ENCODE measurements at regions not wholly inside any gene's neighbourhood (a gene's known extent, or its start where the extent isn't known, plus 50 kb on each side); places are given as distances from the start of the nearest gene placed in this dataset.

GRCh38 chr2:193348055-193348454, 1153.3 kb upstream of the TMEFF2 start:
- DNase-seq: no peak
- Histone ChIP-seq H3K4me3 (ENCODE audit: low read length) (peak overlapping the region; percentile 59), H3K4me1 (ENCODE audit: low read length) (peaks cover 6% of the 10 kb centered on the region; the same call in 1 of the 2 replicates), H3K9me3 (ENCODE audit: low read length) (no peaks in the 10 kb centered on the region), H3K79me2 (ENCODE audit: low read length) (no peaks in the 10 kb centered on the region), H3K9ac (ENCODE audit: low read length) (peak overlapping the region; percentile 38), H3K9me2 (replicated peaks; ENCODE audit: insufficient read depth, low read length) (no peaks in the 10 kb centered on the region), H3K36me3 (ENCODE audit: insufficient read depth, low read length) (no peaks in the 10 kb centered on the region), H3K4me2 (ENCODE audit: low read depth, low read length, poor library complexity, severe bottlenecking) (peak overlapping the region; percentile 57), H2AFZ (ENCODE audit: low read length) (peak overlapping the region; percentile 11; the same call in 1 of the 2 replicates), H3K27me3 (ENCODE audit: low read length) (no peaks in the 10 kb centered on the region), H4K20me1 (ENCODE audit: insufficient read depth, low read depth, low read length) (no peaks in the 10 kb centered on the region), H3K27ac (ENCODE audit: low read length) (no peak overlapping the region)

- no peaks in the 10 kb centered on the region for H3K79me2 ChIP-seq (ENCODE audit: low read length)
Observed at GRCh38 chr2:193336781-193337180, 1142.0 kb upstream of the TMEFF2 start.

GRCh38 chr2:193334401-193334800, 1139.7 kb upstream of the TMEFF2 start:
- H3K79me2 ChIP-seq (ENCODE audit: low read length): no peaks in the 10 kb centered on the region
- no peaks in the 10 kb centered on the region for H3K4me1 ChIP-seq (ENCODE audit: low read length)
- H3K27me3 ChIP-seq (ENCODE audit: low read length): no peaks in the 10 kb centered on the region
- no peak overlapping the region for H2AFZ ChIP-seq (ENCODE audit: low read length)
- no peak overlapping the region for H3K4me2 ChIP-seq (ENCODE audit: low read depth, low read length, poor library complexity, severe bottlenecking)
- H3K4me3 ChIP-seq (ENCODE audit: low read length): no peak overlapping the region
- H3K9me2 ChIP-seq (replicated peaks; ENCODE audit: insufficient read depth, low read length): 0 out of 2 replicates have a peak, but pooled peaks cover 4% of the 10 kb centered on the region
- H4K20me1 ChIP-seq (ENCODE audit: insufficient read depth, low read depth, low read length): no peaks in the 10 kb centered on the region
- DNase-seq: no peak
- H3K27ac ChIP-seq (ENCODE audit: low read length): no peak overlapping the region
- no peaks in the 10 kb centered on the region for H3K36me3 ChIP-seq (ENCODE audit: insufficient read depth, low read length)
- no peak overlapping the region for H3K9ac ChIP-seq (ENCODE audit: low read length)
- H3K9me3 ChIP-seq (ENCODE audit: low read length): peaks cover 7% of the 10 kb centered on the region; the same call in 1 of the 2 replicates

More at GRCh38 chr2:193336781-193337180, 1142.0 kb upstream of the TMEFF2 start:
- Histone ChIP-seq H3K9me2 (replicated peaks; ENCODE audit: insufficient read depth, low read length) (0 out of 2 replicates have a peak, but pooled peaks cover 4% of the 10 kb centered on the region), H4K20me1 (ENCODE audit: insufficient read depth, low read depth, low read length) (no peaks in the 10 kb centered on the region), H3K4me3 (ENCODE audit: low read length) (no peak overlapping the region), H3K4me2 (ENCODE audit: low read depth, low read length, poor library complexity, severe bottlenecking) (no peak overlapping the region), H3K9me3 (ENCODE audit: low read length) (peaks cover 3% of the 10 kb centered on the region; the same call in 1 of the 2 replicates), H3K36me3 (ENCODE audit: insufficient read depth, low read length) (no peaks in the 10 kb centered on the region), H3K9ac (ENCODE audit: low read length) (no peak overlapping the region), H3K27ac (ENCODE audit: low read length) (no peak overlapping the region), H3K27me3 (ENCODE audit: low read length) (no peaks in the 10 kb centered on the region), H3K4me1 (ENCODE audit: low read length) (no peaks in the 10 kb centered on the region), H2AFZ (ENCODE audit: low read length) (no peak overlapping the region)
- no peak for DNase-seq

GRCh38 chr2:193333539-193333938, 1138.8 kb upstream of the TMEFF2 start:
- H3K9ac ChIP-seq (ENCODE audit: low read length): no peak overlapping the region
- no peak overlapping the region for H3K4me2 ChIP-seq (ENCODE audit: low read depth, low read length, poor library complexity, severe bottlenecking)
- H3K4me3 ChIP-seq (ENCODE audit: low read length): no peak overlapping the region
- no peaks in the 10 kb centered on the region for H4K20me1 ChIP-seq (ENCODE audit: insufficient read depth, low read depth, low read length)
- no peaks in the 10 kb centered on the region for H3K27me3 ChIP-seq (ENCODE audit: low read length)
- 0 out of 2 replicates have a peak, but pooled peaks cover 4% of the 10 kb centered on the region for H3K9me2 ChIP-seq (replicated peaks; ENCODE audit: insufficient read depth, low read length)
- peaks cover 10% of the 10 kb centered on the region; the same call in 1 of the 2 replicates for H3K9me3 ChIP-seq (ENCODE audit: low read length)
- H2AFZ ChIP-seq (ENCODE audit: low read length): no peak overlapping the region
- no peak overlapping the region for H3K27ac ChIP-seq (ENCODE audit: low read length)
- H3K36me3 ChIP-seq (ENCODE audit: insufficient read depth, low read length): no peaks in the 10 kb centered on the region
- no peaks in the 10 kb centered on the region for H3K79me2 ChIP-seq (ENCODE audit: low read length)
- DNase-seq: no peak
- no peaks in the 10 kb centered on the region for H3K4me1 ChIP-seq (ENCODE audit: low read length)

GRCh38 chr2:193332941-193333340, 1138.2 kb upstream of the TMEFF2 start:
- H4K20me1 ChIP-seq (ENCODE audit: insufficient read depth, low read depth, low read length): no peaks in the 10 kb centered on the region
- H3K4me2 ChIP-seq (ENCODE audit: low read depth, low read length, poor library complexity, severe bottlenecking): no peak overlapping the region
- peaks cover 10% of the 10 kb centered on the region; the same call in 1 of the 2 replicates for H3K9me3 ChIP-seq (ENCODE audit: low read length)
- H3K4me3 ChIP-seq (ENCODE audit: low read length): no peak overlapping the region
- no peaks in the 10 kb centered on the region for H3K36me3 ChIP-seq (ENCODE audit: insufficient read depth, low read length)
- H3K9me2 ChIP-seq (replicated peaks; ENCODE audit: insufficient read depth, low read length): 0 out of 2 replicates have a peak, but pooled peaks cover 4% of the 10 kb centered on the region
- H3K9ac ChIP-seq (ENCODE audit: low read length): no peak overlapping the region
- no peak for DNase-seq
- no peaks in the 10 kb centered on the region for H3K79me2 ChIP-seq (ENCODE audit: low read length)
- H3K4me1 ChIP-seq (ENCODE audit: low read length): no peaks in the 10 kb centered on the region
- no peak overlapping the region for H3K27ac ChIP-seq (ENCODE audit: low read length)
- H3K27me3 ChIP-seq (ENCODE audit: low read length): no peaks in the 10 kb centered on the region
- H2AFZ ChIP-seq (ENCODE audit: low read length): no peak overlapping the region

GRCh38 chr2:193331676-193332075, 1136.9 kb upstream of the TMEFF2 start:
- Histone ChIP-seq H3K27me3 (ENCODE audit: low read length) (no peaks in the 10 kb centered on the region), H3K4me1 (ENCODE audit: low read length) (no peaks in the 10 kb centered on the region), H3K4me2 (ENCODE audit: low read depth, low read length, poor library complexity, severe bottlenecking) (no peak overlapping the region), H3K9me2 (replicated peaks; ENCODE audit: insufficient read depth, low read length) (0 out of 2 replicates have a peak, but pooled peaks cover 4% of the 10 kb centered on the region), H3K27ac (ENCODE audit: low read length) (no peak overlapping the region), H3K36me3 (ENCODE audit: insufficient read depth, low read length) (no peaks in the 10 kb centered on the region), H3K9me3 (ENCODE audit: low read length) (peaks cover 10% of the 10 kb centered on the region; the same call in 1 of the 2 replicates), H3K9ac (ENCODE audit: low read length) (no peak overlapping the region), H3K4me3 (ENCODE audit: low read length) (no peak overlapping the region), H2AFZ (ENCODE audit: low read length) (no peak overlapping the region), H3K79me2 (ENCODE audit: low read length) (no peaks in the 10 kb centered on the region), H4K20me1 (ENCODE audit: insufficient read depth, low read depth, low read length) (no peaks in the 10 kb centered on the region)
- DNase-seq: no peak

- H3K4me3 ChIP-seq (ENCODE audit: low read length): no peak overlapping the region
- H3K4me2 ChIP-seq (ENCODE audit: low read depth, low read length, poor library complexity, severe bottlenecking): no peak overlapping the region
- no peak overlapping the region for H3K27ac ChIP-seq (ENCODE audit: low read length)
- no peak for DNase-seq
- H3K9me2 ChIP-seq (replicated peaks; ENCODE audit: insufficient read depth, low read length): no peaks in the 10 kb centered on the region
- H3K9ac ChIP-seq (ENCODE audit: low read length): no peak overlapping the region
- peaks cover 14% of the 10 kb centered on the region; the same call in 1 of the 2 replicates for H3K9me3 ChIP-seq (ENCODE audit: low read length)
- H4K20me1 ChIP-seq (ENCODE audit: insufficient read depth, low read depth, low read length): no peaks in the 10 kb centered on the region
- H3K36me3 ChIP-seq (ENCODE audit: insufficient read depth, low read length): no peaks in the 10 kb centered on the region
- H3K27me3 ChIP-seq (ENCODE audit: low read length): no peaks in the 10 kb centered on the region
- H2AFZ ChIP-seq (ENCODE audit: low read length): no peak overlapping the region
- no peaks in the 10 kb centered on the region for H3K79me2 ChIP-seq (ENCODE audit: low read length)
- no peaks in the 10 kb centered on the region for H3K4me1 ChIP-seq (ENCODE audit: low read length)
Observed at GRCh38 chr2:193326296-193326695, 1131.6 kb upstream of the TMEFF2 start.

GRCh38 chr2:193315428-193316091, 1120.8 kb upstream of the TMEFF2 start:
- H4K20me1 ChIP-seq (ENCODE audit: insufficient read depth, low read depth, low read length): no peaks in the 10 kb centered on the region
- no peak overlapping the region for H2AFZ ChIP-seq (ENCODE audit: low read length)
- no peak overlapping the region for H3K4me3 ChIP-seq (ENCODE audit: low read length)
- peaks cover 3% of the 10 kb centered on the region; the same call in 1 of the 2 replicates for H3K4me1 ChIP-seq (ENCODE audit: low read length)
- H3K36me3 ChIP-seq (ENCODE audit: insufficient read depth, low read length): no peaks in the 10 kb centered on the region
- H3K4me2 ChIP-seq (ENCODE audit: low read depth, low read length, poor library complexity, severe bottlenecking): no peak overlapping the region
- no peaks in the 10 kb centered on the region for H3K79me2 ChIP-seq (ENCODE audit: low read length)
- H3K27ac ChIP-seq (ENCODE audit: low read length): no peak overlapping the region
- H3K9me3 ChIP-seq (ENCODE audit: low read length): peaks cover 11% of the 10 kb centered on the region; the same call in 1 of the 2 replicates
- H3K27me3 ChIP-seq (ENCODE audit: low read length): no peaks in the 10 kb centered on the region
- no peaks in the 10 kb centered on the region; the same call in 1 of the 2 replicates for H3K9me2 ChIP-seq (replicated peaks; ENCODE audit: insufficient read depth, low read length)
- DNase-seq: no peak
- no peak overlapping the region for H3K9ac ChIP-seq (ENCODE audit: low read length)

All from Karpas-422 (cell line).